Lower leg skin (tissue), 4 donors: ENCODE measurements at regions not wholly inside any gene's neighbourhood (a gene's known extent, or its start where the extent isn't known, plus 50 kb on each side); places are given as distances from the start of the nearest gene placed in this dataset.

ENCODE experiments used
- DNase-seq, 2 donors: peaks; one replicate each; pipeline ENCODE4 v3.0.0-alpha.2; 2019; ENCODE audit warnings: low spot score in 2 of 2
- H3K4me3 ChIP-seq: fragments of 200-600 bp; sonication (generic); 2 replicates; pipeline ENCODE4 v1.5.1; 2017; ENCODE audit warnings: mild to moderate bottlenecking, low read depth; ENCODE audit not compliant: poor library complexity, severe bottlenecking
- POLR2A ChIP-seq, 2 donors: fragments of 450-650 bp; IDR thresholded peaks; one replicate each; pipeline ENCODE4 v1.6.1; 2016 to 2017; ENCODE audit warnings: antibody characterized with exemption in 2 of 2, mild to moderate bottlenecking in 1 of 2, moderate library complexity in 1 of 2
- WGBS, 2 donors: methylation state at CpG; one replicate each; pipeline ENCODE4 v1.1.5; 2018; 5-methylcytosine and 5-hydroxymethylcytosine counted together
- intact Hi-C: fragments of 100-400 bp; cut with DNase I; formaldehyde crosslinking; loops from one replicate; pipeline ENCODE4 v1.15.0; 2023; ENCODE audit warnings: low total_unique reads
- TF ChIP-seq, protein P1 (sequence below), 3 donors: fragments of 450-650 bp; IDR thresholded peaks; one replicate each; pipeline ENCODE4 v1.5.1; 2016; ENCODE audit warnings: antibody characterized with exemption in 3 of 3, mild to moderate bottlenecking in 3 of 3, moderate library complexity in 2 of 3

DNA sequence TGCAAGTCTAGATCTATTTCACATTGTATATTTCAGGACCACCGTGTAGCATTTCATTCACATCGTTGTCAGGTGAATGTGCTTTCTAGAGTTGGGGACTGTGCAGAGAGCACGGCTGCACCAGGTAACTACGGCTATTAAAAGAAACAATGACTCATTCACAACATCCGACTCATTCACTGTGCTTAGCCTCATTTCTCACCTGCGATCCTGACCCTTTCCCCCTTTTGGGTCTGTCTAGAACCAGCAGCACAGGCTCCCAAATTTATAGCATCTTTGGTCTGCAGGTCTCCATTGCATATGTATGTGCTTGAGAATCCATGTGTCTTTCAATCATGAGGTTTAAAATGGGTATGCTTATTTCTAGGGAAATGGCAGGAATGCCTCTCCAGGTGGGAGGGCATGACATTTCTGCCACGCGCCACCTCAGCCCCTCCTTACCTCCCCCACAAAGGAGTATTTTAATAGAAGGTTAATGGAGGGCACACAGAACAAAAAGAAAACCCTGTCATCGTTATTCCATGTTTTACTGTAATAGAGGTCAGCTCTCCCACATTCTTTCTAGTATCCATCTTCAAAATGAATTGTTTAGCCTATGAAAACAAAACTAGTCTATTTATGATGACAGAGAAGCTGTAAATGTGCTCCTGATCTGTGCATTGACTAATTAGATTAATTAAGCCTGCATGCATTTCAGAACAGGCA, 246.7 kb upstream of the EPHA4 start:
- intact Hi-C loops: no loop called here
- TF ChIP-seq POLR2A (IDR thresholded peaks at IDR 0.05): no peak
- TF ChIP-seq, protein P1, sequence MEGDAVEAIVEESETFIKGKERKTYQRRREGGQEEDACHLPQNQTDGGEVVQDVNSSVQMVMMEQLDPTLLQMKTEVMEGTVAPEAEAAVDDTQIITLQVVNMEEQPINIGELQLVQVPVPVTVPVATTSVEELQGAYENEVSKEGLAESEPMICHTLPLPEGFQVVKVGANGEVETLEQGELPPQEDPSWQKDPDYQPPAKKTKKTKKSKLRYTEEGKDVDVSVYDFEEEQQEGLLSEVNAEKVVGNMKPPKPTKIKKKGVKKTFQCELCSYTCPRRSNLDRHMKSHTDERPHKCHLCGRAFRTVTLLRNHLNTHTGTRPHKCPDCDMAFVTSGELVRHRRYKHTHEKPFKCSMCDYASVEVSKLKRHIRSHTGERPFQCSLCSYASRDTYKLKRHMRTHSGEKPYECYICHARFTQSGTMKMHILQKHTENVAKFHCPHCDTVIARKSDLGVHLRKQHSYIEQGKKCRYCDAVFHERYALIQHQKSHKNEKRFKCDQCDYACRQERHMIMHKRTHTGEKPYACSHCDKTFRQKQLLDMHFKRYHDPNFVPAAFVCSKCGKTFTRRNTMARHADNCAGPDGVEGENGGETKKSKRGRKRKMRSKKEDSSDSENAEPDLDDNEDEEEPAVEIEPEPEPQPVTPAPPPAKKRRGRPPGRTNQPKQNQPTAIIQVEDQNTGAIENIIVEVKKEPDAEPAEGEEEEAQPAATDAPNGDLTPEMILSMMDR (IDR thresholded peaks at IDR 0.05): no peak
- H3K4me3 ChIP-seq: no peak overlapping the region
- no peak for DNase-seq
- 56 to 63% methylated on average over 9 of the region's 9 CpGs for WGBS, 2 donors

- DNase-seq: no peak
- intact Hi-C loops: no loop called here
- no peak overlapping the region for H3K4me3 ChIP-seq
- TF ChIP-seq, protein P1 (IDR thresholded peaks at IDR 0.05): no peak
- TF ChIP-seq POLR2A (IDR thresholded peaks at IDR 0.05): no peak
- 90 to 91% methylated on average over 3 of the region's 3 CpGs for WGBS, 2 donors
These were observed 245.8 kb upstream of the EPHA4 start for GRCh38 chr2:221817878-221818277.

DNA sequence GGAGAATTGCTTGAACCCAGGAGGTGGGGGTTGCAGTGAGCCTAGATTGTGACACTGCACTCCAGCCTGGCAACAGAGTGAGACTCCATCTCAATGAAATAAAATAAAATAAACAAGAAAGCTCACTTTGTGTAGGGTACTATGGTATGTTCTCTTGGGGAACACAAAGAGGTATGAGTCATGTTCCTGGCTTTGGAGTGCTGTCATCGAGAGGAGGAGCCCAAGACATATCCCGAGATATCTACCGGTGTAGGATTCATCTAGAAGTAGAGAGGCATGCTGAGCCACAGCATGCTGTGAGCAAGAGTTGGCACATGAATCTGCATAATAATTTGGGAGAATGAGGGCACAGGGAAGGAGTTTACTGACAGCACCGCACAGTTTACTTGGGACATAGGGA, 244.9 kb upstream of the EPHA4 start:
- intact Hi-C loops: no loop called here
- H3K4me3 ChIP-seq: no peak overlapping the region
- no peak for DNase-seq
- 53 to 54% methylated on average over 4 of the region's 4 CpGs for WGBS, 2 donors
- TF ChIP-seq, protein P1 (IDR thresholded peaks at IDR 0.05): no peak
- no peak for TF ChIP-seq POLR2A (IDR thresholded peaks at IDR 0.05)

GRCh38 chr2:221816566-221816965, 244.5 kb upstream of the EPHA4 start:
- 79 to 85% methylated on average over 9 of the region's 9 CpGs for WGBS, 2 donors
- intact Hi-C loops: no loop called here

DNA sequence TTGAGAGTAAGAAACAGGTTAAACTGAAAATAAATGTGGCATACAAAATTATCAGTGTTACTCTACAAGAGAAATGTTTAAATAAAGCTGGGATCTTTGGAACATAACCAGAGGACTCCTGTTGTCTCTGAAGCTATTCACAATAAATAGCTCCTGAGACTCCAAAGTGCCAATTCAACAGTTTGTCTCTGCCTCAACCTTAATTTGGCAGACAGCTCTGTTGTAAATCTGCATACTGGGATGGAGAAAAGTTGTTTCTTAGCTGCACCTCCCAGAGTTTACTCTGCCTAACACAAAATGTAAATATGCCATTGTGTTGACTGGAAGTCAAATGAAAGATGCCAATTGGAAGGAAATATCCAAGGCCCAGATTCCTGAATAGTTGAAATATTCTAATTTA, 238.5 kb upstream of the EPHA4 start:
- TF ChIP-seq, protein P1 (IDR thresholded peaks at IDR 0.05): no peak
- no peak for TF ChIP-seq POLR2A (IDR thresholded peaks at IDR 0.05)
- intact Hi-C loops: loop anchor here (5.0 kb wide), 1 partner anchor 1248 kb away; no protein-coding TSS in a partner anchor
- DNase-seq: no peak

More at GRCh38 chr2:221816566-221816965, 244.5 kb upstream of the EPHA4 start:
- no peak overlapping the region for H3K4me3 ChIP-seq
- TF ChIP-seq, protein P1 (IDR thresholded peaks at IDR 0.05): no peak
- no peak for TF ChIP-seq POLR2A (IDR thresholded peaks at IDR 0.05)
- DNase-seq: no peak

DNA sequence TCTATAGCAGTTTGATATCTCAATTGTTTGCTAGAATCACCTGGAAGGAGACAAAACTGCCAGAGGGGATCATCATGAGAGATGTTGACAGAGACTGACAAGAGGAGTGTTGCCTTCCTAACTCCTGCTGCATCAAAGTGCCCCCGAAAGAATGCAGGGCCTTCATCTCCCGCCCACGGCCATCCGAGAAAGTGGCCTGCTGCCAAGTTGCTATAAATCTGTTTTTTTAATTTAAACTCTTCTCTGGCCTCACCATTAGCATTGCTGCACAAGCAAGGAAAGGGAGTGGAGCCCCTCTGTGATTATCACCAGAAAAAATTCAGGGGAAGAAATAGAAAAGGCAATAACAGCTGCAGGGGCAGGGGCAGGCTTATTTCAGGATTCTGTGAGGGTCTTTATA, 238.1 kb upstream of the EPHA4 start:
- TF ChIP-seq, protein P1 (IDR thresholded peaks at IDR 0.05): no peak
- no peak for TF ChIP-seq POLR2A (IDR thresholded peaks at IDR 0.05)
- DNase-seq: no peak
- WGBS, 2 donors: 20 to 23% methylated on average over 4 of the region's 4 CpGs
- intact Hi-C loops: loop anchor here (5.0 kb wide), 1 partner anchor 1248 kb away; no protein-coding TSS in a partner anchor
- H3K4me3 ChIP-seq: no peak overlapping the region

More for the DNA sequence above, 238.5 kb upstream of the EPHA4 start:
- H3K4me3 ChIP-seq: no peak overlapping the region
